ENCODE measurements at regions not wholly inside any gene's neighbourhood (a gene's known extent, or its start where the extent isn't known, plus 50 kb on each side); places are given as distances from the start of the nearest gene placed in this dataset.

GRCh38 chr2:66334237-66335029 lies 100.5 kb upstream of the MEIS1 start:
- no peak for TF ChIP-seq CTCF (conservative IDR thresholded peaks at IDR 0.05; ENCODE audit: low read length)
- no peak for TF ChIP-seq EZH2phosphoT487 (IDR thresholded peaks at IDR 0.05; ENCODE audit: borderline replicate concordance)

Measured in Loucy (cell line).